ENCODE measurements at regions not wholly inside any gene's neighbourhood (a gene's known extent, or its start where the extent isn't known, plus 50 kb on each side); places are given as distances from the start of the nearest gene placed in this dataset.

DNA sequence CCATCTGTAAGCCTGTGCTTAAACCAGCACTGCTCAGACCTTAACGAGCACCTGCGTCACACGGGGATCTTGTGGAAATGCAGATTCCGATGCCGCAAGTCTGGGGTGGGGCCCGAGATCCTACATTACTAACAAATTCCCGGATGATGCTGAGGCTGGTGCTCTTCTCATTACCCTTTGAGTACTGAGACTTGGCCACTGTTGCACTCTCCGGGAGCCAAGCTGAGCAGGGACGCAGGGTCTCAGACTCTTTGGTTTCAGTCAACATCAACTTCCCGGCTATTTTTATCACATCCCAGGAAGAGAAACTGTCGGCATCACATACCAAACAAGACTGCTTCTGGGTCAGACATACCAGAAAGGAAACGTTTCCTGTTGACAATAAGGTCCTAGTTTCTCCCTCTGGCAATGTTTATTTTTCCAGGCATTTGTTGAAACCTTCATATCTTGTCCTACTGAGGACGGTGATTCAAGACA lies 276.6 kb downstream of the SHQ1 start:
- TF ChIP-seq POLR2A (IDR thresholded peaks at IDR 0.05) (no peak), CTCF (IDR thresholded peaks at IDR 0.05) (no peak), EP300 (IDR thresholded peaks at IDR 0.05; ENCODE audit: low read depth) (no peak)

Measured in transverse colon (tissue), 3 donors.